NCI-H345 treated with DMSO at 0.1 percent for 48 hours (cell line): ENCODE measurements at regions not wholly inside any gene's neighbourhood (a gene's known extent, or its start where the extent isn't known, plus 50 kb on each side); places are given as distances from the start of the nearest gene placed in this dataset.

Source experiments
- DNase-seq: peaks from one replicate; lab custom pipeline; 2025; ENCODE audit not compliant: unreplicated experiment; lab: John Stamatoyannopoulos, UW

DNA sequence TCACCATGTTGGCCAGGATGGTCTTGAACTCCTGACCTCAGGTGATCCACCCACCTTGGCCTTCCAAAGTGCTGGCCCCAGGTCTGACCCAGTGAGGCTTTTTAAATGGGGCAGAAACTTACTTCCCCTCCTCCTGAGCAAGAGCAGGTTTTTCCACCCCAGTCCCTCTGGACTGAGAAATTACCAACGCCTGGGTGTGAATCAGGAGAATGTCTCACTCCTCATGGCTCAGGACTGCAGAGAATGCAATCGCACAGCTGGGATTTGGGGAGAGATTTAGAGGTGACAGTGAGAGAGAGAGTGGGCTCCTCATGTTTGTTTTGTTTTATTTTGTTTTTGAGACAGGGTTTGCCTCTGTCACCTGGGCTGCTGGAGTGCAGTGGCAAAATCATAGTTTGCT lies 203.6 kb downstream of the RAB11FIP4 start:
- DNase-seq = no peak

DNA sequence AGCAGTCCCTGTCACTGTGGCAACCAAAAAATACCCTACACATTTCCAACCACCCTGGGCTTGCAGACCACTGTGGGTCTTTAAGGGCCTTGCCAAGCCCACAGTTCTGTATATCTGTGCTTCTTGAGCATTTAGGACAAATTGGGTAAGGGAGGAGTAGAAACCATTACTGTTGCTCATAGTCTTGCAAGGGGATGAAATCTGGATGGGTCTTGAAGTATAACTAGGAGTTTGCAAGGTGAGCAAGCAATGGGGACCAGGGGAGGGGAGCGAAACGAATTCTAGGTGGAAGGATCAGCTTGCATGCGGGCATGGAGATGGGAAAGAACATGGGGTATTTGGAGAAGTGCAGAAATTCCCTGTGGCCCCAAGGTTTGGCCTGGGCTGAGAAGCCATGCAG lies 202.9 kb downstream of the RAB11FIP4 start:
- DNase-seq = no peak

DNA sequence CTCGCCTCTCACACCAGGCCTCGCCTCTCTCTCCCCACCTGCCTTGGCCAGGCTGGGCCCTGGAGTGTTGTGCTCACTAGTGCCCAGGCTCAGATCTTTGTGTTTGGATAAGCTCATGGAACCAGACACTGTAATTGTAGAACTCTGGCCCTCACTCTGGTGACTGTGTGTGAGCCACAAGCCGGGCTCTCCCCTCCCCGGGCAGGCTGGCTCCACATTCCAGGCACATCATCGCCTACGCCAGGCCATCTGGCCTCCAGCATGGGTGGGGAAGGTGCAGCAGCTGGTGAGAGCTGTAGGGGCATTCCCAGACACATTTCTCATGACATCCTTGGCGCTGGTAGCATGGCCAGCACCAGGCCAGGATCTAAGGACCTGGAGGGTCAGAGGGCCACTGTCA lies 202.3 kb downstream of the RAB11FIP4 start:
- no peak for DNase-seq

DNA sequence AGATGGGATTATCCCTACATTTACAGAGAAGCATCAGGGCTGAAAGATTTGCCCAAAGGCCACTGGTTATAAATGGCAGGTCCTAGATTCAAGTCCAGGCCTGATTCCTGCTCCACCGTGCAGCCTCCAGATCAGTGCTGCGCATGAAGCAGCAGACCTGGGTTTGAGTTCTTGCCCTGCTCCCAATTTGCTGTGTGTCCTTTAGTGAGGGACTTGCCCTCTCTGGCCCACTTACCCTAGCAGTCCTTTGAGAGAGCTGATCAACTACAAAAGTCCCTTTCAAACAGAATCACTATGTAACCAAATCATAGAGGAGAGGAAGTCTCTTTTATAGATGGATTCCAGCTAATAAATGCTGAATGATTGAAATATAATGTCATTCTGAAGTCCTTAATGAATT lies 200.4 kb downstream of the RAB11FIP4 start:
- DNase-seq = no peak

DNA sequence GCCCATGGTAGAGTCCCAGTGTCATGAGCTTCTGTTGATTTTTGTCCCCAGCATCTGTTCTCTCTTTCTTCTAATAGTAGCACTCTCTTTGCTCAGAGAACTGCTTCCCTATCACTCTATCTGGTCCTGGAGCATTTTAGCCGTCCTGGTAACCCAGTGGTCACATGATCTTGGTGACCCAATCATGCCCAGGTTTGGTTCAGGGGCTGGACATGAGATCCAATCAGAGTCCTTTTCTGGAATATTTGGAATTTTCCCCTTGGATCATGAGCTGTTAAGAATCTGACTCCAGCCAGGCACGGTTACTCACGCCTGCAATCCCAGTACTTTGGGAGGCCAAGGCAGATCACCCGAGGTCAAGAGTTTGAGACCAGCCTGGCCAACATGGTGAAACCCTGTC lies 197.0 kb downstream of the RAB11FIP4 start:
- no peak for DNase-seq

DNA sequence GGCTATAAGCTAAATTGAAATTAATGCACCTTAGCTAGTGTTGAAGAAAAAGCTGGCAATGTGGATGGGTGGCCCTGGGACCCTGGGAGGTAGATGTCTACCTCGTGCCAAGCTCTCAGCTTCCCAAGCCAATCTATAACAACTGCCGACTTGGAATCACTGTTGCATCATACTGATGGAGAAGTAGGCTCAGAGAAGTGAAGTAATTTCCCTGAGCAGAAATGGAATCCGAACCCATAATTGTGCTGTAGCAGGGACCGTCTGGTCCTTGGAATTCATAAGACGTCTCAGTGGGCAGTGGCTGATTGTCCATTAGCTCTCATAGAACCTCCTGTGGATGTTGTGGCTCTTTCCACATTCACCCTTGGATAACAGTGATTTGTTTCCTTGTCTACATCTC lies 196.6 kb downstream of the RAB11FIP4 start:
- no peak for DNase-seq
